ENCODE measurements at regions not wholly inside any gene's neighbourhood (a gene's known extent, or its start where the extent isn't known, plus 50 kb on each side); places are given as distances from the start of the nearest gene placed in this dataset.
A peak's percentile ranks its signal among the peaks of the same experiment; 100 is the strongest.

- DNase-seq, result no peak
Observed at GRCh38 chr6:156560476-156560875, 216.7 kb upstream of the ARID1B start.

- DNase-seq, result no peak
Observed at GRCh38 chr6:156559162-156559690, 218.0 kb upstream of the ARID1B start.

GRCh38 chr6:156557911-156558259, 219.3 kb upstream of the ARID1B start:
- no peak for DNase-seq

- DNase-seq, result peak; percentile 20
Observed at GRCh38 chr6:156557251-156557910, 219.8 kb upstream of the ARID1B start.

- no peak for DNase-seq
Observed at GRCh38 chr6:156556811-156557210, 220.4 kb upstream of the ARID1B start.

GRCh38 chr6:156555116-156555515, 222.1 kb upstream of the ARID1B start:
- no peak for DNase-seq

- no peak for DNase-seq
Observed at GRCh38 chr6:156554160-156554559, 223.0 kb upstream of the ARID1B start.

GRCh38 chr6:156552849-156553248, 224.3 kb upstream of the ARID1B start:
- no peak for DNase-seq

- DNase-seq, result no peak
Observed at GRCh38 chr6:156550949-156551348, 226.2 kb upstream of the ARID1B start.

- no peak for DNase-seq
Observed at GRCh38 chr6:156545931-156546330, 231.2 kb upstream of the ARID1B start.

GRCh38 chr6:156545021-156545420, 232.2 kb upstream of the ARID1B start:
- DNase-seq, result no peak

GRCh38 chr6:156544046-156544445, 233.1 kb upstream of the ARID1B start:
- no peak for DNase-seq

- no peak for DNase-seq
Observed at GRCh38 chr6:156543431-156543830, 233.7 kb upstream of the ARID1B start.

GRCh38 chr6:156538875-156539660, 238.1 kb upstream of the ARID1B start:
- no peak for DNase-seq

- no peak for DNase-seq
Observed at GRCh38 chr6:156534594-156534993, 242.6 kb upstream of the ARID1B start.

- no peak for DNase-seq
Observed at GRCh38 chr6:156533872-156534524, 243.2 kb upstream of the ARID1B start.

GRCh38 chr6:156526081-156526480, 251.1 kb upstream of the ARID1B start:
- no peak for DNase-seq

GRCh38 chr6:156525541-156525940, 251.6 kb upstream of the ARID1B start:
- no peak for DNase-seq

- no peak for DNase-seq
Observed at GRCh38 chr6:156519940-156520339, 257.2 kb upstream of the ARID1B start.

GRCh38 chr6:156517088-156517487, 260.1 kb upstream of the ARID1B start:
- no peak for DNase-seq

- DNase-seq, result no peak
Observed at GRCh38 chr6:156515242-156515641, 261.9 kb upstream of the ARID1B start.

- no peak for DNase-seq
Observed at GRCh38 chr6:156513504-156513903, 263.7 kb upstream of the ARID1B start.

- no peak for DNase-seq
Observed at GRCh38 chr6:156511570-156511969, 265.6 kb upstream of the ARID1B start.

GRCh38 chr6:156511051-156511450, 266.1 kb upstream of the ARID1B start:
- no peak for DNase-seq

All from NCI-H1694 (cell line).